ENCODE measurements at regions not wholly inside any gene's neighbourhood (a gene's known extent, or its start where the extent isn't known, plus 50 kb on each side); places are given as distances from the start of the nearest gene placed in this dataset.

DNA sequence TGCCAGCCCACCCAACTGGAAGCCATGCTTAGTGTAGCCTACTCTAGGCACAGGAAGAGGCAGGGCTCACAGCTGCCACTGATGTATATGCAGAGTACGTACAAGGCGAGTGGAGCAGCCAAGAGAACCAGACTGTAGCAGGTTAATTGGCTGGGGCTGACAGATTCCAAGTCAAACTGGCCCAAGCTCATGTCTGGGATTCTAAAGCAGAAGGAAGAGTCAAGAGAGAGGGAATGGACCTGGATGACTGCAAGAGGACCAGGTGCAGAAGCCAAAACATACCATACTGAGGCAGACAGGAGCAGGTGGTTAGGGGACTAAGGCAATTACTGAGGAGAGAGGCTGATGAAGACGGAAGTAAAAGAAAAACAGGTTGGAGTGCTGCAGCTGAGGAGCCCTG, 51.3 kb upstream of the LRRN2 start:
- H3K9me3 ChIP-seq = no peaks in the 10 kb centered on the region
- H3K4me3 ChIP-seq = no peak overlapping the region
- H3K4me1 ChIP-seq = no peaks in the 10 kb centered on the region
- DNase-seq = no peak
- no peaks in the 10 kb centered on the region for H3K36me3 ChIP-seq
- H3K27ac ChIP-seq = no peak overlapping the region
- no peaks in the 10 kb centered on the region for H3K27me3 ChIP-seq
- no peak for TF ChIP-seq POLR2A (IDR thresholded peaks at IDR 0.05)
- TF ChIP-seq, protein P1, sequence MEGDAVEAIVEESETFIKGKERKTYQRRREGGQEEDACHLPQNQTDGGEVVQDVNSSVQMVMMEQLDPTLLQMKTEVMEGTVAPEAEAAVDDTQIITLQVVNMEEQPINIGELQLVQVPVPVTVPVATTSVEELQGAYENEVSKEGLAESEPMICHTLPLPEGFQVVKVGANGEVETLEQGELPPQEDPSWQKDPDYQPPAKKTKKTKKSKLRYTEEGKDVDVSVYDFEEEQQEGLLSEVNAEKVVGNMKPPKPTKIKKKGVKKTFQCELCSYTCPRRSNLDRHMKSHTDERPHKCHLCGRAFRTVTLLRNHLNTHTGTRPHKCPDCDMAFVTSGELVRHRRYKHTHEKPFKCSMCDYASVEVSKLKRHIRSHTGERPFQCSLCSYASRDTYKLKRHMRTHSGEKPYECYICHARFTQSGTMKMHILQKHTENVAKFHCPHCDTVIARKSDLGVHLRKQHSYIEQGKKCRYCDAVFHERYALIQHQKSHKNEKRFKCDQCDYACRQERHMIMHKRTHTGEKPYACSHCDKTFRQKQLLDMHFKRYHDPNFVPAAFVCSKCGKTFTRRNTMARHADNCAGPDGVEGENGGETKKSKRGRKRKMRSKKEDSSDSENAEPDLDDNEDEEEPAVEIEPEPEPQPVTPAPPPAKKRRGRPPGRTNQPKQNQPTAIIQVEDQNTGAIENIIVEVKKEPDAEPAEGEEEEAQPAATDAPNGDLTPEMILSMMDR (IDR thresholded peaks at IDR 0.05) = no peak

DNA sequence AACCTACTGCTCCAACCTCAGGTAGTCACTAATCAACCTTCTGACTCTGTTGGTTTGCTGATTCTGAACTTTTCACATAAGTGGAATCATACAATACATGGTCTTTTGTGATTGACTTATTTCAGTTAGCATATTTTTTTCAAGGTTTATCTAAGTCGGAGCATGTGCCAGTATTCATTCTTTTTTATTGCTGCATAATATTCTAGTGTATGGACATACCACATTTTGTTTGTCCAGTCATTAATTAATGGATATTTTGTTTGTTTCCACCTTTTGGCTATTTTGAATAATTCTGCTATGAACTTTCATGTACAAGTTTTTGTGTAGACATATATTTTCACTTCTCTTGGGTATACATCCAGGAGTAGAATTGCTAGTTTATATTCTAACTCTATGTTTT, 53.0 kb upstream of the LRRN2 start:
- Histone ChIP-seq H3K9me3 (no peaks in the 10 kb centered on the region), H3K27ac (no peak overlapping the region), H3K36me3 (no peaks in the 10 kb centered on the region), H3K27me3 (no peaks in the 10 kb centered on the region), H3K4me3 (no peak overlapping the region), H3K4me1 (no peaks in the 10 kb centered on the region)
- DNase-seq = no peak
- no peak for TF ChIP-seq POLR2A (IDR thresholded peaks at IDR 0.05)
- TF ChIP-seq, protein P1 (IDR thresholded peaks at IDR 0.05) = no peak

DNA sequence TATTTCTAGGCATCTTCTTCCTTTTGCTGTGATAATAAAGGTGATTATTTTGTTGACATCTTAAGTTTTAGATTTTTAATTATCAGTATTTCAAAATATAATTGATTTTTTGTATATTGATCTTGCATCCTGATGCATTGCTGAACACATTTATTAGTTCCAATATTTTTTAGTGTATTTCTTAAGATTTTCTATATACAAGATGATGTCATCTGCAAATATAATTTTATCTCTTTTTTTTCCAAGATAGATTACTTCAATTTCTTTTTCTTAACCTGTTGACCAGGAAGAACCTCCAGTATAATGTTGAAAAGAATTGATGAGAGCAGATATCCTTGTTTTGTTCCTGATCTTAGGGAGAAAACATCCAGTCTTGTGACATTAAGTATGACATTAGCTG, 54.8 kb upstream of the LRRN2 start:
- TF ChIP-seq, protein P1 (IDR thresholded peaks at IDR 0.05) = no peak
- TF ChIP-seq POLR2A (IDR thresholded peaks at IDR 0.05) = no peak
- Histone ChIP-seq H3K27me3 (no peaks in the 10 kb centered on the region), H3K4me3 (no peak overlapping the region), H3K9me3 (no peaks in the 10 kb centered on the region), H3K36me3 (no peaks in the 10 kb centered on the region), H3K4me1 (no peaks in the 10 kb centered on the region), H3K27ac (no peak overlapping the region)
- DNase-seq = no peak

DNA sequence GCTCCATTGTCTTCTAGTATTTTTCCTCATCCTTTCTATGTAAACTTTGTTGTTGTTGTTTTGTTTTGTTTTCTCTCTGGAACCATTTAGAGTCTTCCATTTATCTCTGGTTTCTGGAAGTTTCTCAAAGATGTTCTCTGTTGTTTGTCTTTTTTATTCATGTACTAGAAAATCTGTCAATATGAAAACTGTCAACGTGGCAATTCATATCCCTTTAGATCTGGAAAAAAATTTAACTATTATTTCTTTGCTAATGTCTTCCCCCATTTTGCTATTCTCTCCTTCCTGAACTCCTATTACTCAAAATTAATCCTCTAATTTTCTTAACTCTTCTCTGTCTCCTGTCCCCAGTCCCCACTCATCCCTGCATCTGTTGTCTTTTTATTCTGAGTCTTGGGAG, 55.9 kb upstream of the LRRN2 start:
- Histone ChIP-seq H3K4me1 (no peaks in the 10 kb centered on the region), H3K4me3 (no peak overlapping the region), H3K36me3 (no peaks in the 10 kb centered on the region), H3K9me3 (no peaks in the 10 kb centered on the region), H3K27ac (no peak overlapping the region), H3K27me3 (no peaks in the 10 kb centered on the region)
- DNase-seq = no peak
- TF ChIP-seq POLR2A (IDR thresholded peaks at IDR 0.05) = no peak
- TF ChIP-seq, protein P1 (IDR thresholded peaks at IDR 0.05) = no peak

DNA sequence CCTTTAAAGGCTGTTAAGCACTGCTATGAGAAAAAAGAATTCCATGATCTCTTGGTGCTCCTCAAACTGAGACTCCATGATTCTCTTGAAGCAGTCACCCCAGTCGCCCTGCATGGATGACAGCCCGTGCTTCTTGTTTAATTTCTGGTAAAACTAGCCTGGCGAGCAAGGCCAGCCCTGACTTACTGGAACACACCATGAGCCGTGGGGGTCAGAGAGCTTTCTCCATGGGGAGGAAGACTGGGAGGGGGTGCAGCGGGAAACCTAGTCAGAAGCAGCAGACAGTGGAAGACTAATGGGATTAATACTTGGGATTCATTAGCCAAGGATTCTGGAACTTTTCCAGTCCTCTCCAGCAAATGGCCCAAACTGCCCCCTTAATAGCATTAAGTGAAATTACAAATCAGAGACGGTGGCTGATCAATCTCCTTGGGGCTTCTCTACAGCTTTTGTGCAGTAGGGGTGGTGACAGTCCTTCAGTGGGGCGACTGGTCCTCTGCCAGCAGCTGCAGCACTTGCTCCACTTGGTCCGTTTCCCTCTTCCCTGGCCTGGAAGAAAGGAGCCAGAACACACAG, 57.2 kb upstream of the LRRN2 start:
- H3K36me3 ChIP-seq = no peaks in the 10 kb centered on the region
- no peak for DNase-seq
- no peaks in the 10 kb centered on the region for H3K27me3 ChIP-seq
- no peak overlapping the region for H3K27ac ChIP-seq
- H3K4me3 ChIP-seq = no peak overlapping the region
- no peaks in the 10 kb centered on the region for H3K9me3 ChIP-seq
- H3K4me1 ChIP-seq = no peaks in the 10 kb centered on the region
- TF ChIP-seq, protein P1 (IDR thresholded peaks at IDR 0.05) = no peak
- TF ChIP-seq POLR2A (IDR thresholded peaks at IDR 0.05) = no peak
